Cardiac muscle cell (in vitro differentiated cells and primary cell): ENCODE measurements at regions not wholly inside any gene's neighbourhood (a gene's known extent, or its start where the extent isn't known, plus 50 kb on each side); places are given as distances from the start of the nearest gene placed in this dataset.

Experiments used
- DNase-seq, 2 donors: peaks; one replicate each; pipeline versions ENCODE4 v3.0.0 to v3.0.0-alpha.2; 2010 to 2017; ENCODE audit warnings: low read depth in 1 of 2, low spot score in 1 of 2
- H3K27ac ChIP-seq: fragments of 200-600 bp; sonication (generic); 2 replicates; pipeline ENCODE4 v1.5.1; 2016
- H3K27me3 ChIP-seq: fragments of 200-600 bp; sonication (generic); 2 replicates; pipeline ENCODE4 v1.6.0; 2016; ENCODE audit warnings: control low read depth
- H3K36me3 ChIP-seq: fragments of 200-600 bp; sonication (generic); 2 replicates; pipeline ENCODE4 v1.5.1; 2016; ENCODE audit warnings: control low read depth
- H3K4me1 ChIP-seq: fragments of 200-600 bp; sonication (generic); 2 replicates; pipeline ENCODE4 v1.8.1; 2017; ENCODE audit warnings: low read depth, mild to moderate bottlenecking, mixed run types
- H3K4me3 ChIP-seq: fragments of 200-600 bp; sonication (generic); 2 replicates; pipeline ENCODE4 v1.5.1; 2016; ENCODE audit warnings: mild to moderate bottlenecking
- H3K9me3 ChIP-seq: fragments of 200-600 bp; sonication (generic); 2 replicates; pipeline ENCODE4 v1.5.1; 2017; ENCODE audit warnings: low read depth, mild to moderate bottlenecking, control low read depth
- TF ChIP-seq, protein P1 (sequence below): IDR thresholded peaks from 2 replicates; pipeline ENCODE4 v1.5.1; 2012; ENCODE audit warnings: low read depth, mild to moderate bottlenecking, low read length

DNA sequence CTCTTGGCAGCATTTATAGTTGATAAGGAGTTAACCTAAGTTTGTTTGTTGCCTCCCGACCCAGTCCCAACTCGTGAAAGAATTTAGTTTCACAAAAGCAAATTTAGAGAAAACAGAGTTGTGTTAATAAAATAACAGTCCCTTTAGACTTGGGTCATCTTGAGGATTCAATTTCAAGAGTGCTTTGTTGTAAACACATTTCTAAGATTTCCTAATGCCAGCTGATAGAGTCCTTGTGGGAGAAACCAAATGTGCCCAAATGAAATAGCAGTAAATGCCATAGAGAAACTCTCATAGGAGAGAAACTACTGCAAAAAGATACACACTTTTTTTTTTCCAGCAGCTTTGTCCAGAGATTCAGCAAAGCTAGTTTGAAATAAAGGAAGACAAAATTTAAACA lies 211.3 kb upstream of the BMPER start:
- Histone ChIP-seq H3K4me1 (no peaks in the 10 kb centered on the region), H3K27me3 (no peaks in the 10 kb centered on the region), H3K36me3 (no peaks in the 10 kb centered on the region), H3K9me3 (no peaks in the 10 kb centered on the region), H3K27ac (no peak overlapping the region), H3K4me3 (no peak overlapping the region)
- TF ChIP-seq, protein P1, sequence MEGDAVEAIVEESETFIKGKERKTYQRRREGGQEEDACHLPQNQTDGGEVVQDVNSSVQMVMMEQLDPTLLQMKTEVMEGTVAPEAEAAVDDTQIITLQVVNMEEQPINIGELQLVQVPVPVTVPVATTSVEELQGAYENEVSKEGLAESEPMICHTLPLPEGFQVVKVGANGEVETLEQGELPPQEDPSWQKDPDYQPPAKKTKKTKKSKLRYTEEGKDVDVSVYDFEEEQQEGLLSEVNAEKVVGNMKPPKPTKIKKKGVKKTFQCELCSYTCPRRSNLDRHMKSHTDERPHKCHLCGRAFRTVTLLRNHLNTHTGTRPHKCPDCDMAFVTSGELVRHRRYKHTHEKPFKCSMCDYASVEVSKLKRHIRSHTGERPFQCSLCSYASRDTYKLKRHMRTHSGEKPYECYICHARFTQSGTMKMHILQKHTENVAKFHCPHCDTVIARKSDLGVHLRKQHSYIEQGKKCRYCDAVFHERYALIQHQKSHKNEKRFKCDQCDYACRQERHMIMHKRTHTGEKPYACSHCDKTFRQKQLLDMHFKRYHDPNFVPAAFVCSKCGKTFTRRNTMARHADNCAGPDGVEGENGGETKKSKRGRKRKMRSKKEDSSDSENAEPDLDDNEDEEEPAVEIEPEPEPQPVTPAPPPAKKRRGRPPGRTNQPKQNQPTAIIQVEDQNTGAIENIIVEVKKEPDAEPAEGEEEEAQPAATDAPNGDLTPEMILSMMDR: no peak
- no peak for DNase-seq

DNA sequence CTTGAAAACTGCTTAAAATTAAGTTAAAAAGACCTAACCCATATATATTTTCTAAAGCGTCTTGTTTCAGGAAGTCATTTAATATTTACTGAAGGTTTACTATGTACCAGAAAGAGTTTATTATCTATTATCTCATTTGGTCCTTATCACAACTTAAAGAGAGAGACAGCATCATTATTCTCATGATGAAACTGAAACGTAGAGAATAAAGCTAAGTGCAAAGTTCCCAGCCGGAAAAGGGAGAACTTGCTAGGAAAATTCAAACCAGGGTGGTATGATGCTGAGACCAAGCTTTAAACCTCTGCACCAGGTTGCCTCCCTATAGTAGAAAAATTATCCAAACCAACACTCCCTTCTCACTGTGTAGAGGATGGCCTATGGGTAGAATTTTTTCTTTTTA lies 207.7 kb upstream of the BMPER start:
- H3K27me3 ChIP-seq: no peaks in the 10 kb centered on the region
- H3K27ac ChIP-seq: no peak overlapping the region
- no peak for DNase-seq
- H3K4me3 ChIP-seq: no peak overlapping the region
- no peaks in the 10 kb centered on the region for H3K9me3 ChIP-seq
- TF ChIP-seq, protein P1: no peak
- H3K36me3 ChIP-seq: no peaks in the 10 kb centered on the region
- H3K4me1 ChIP-seq: no peaks in the 10 kb centered on the region

DNA sequence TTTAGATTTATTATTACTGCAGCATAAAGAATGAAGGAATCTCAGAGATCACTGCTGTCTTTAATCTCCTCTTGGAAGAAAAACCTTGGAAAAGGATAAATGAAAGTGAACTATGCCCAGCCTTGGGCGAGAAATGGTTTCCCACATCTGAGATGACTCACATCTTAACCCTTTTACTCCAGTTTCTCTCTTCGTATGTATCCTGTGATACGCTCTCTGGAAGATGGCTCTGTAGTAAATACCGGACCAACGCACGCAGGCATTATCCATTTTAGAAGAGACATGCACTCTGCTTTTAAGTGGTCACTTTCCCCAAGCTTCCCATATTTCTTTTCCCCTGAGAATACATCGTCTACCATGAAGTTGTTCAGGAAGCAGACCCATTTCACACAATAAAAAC lies 207.3 kb upstream of the BMPER start:
- no peak overlapping the region for H3K27ac ChIP-seq
- TF ChIP-seq, protein P1: no peak
- H3K9me3 ChIP-seq: no peaks in the 10 kb centered on the region
- no peaks in the 10 kb centered on the region for H3K27me3 ChIP-seq
- no peak overlapping the region for H3K4me3 ChIP-seq
- no peaks in the 10 kb centered on the region for H3K4me1 ChIP-seq
- no peak for DNase-seq
- no peaks in the 10 kb centered on the region for H3K36me3 ChIP-seq

DNA sequence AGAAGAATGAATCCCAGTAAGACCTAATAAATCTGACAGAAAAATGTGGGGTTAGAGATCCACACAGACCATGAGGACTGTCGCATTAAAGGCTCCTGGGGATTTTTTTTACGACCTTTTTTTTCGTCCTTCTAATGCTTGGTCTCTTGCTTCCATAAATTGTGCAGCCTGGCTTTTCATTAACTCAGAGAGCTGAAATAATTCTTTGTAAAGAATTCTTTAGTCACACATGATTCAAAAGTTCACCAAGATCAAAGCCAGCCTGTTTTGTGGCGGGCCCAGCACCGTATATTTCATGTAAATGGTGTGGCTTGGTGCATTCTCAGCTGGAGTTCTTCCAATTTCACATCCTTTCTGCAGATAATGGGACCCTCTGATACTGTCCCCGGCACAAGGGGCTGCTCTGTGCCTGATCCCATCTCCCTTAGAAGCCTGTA lies 206.6 kb upstream of the BMPER start:
- Histone ChIP-seq H3K27me3 (no peaks in the 10 kb centered on the region), H3K4me1 (no peaks in the 10 kb centered on the region), H3K27ac (no peak overlapping the region), H3K36me3 (no peaks in the 10 kb centered on the region), H3K4me3 (no peak overlapping the region), H3K9me3 (no peaks in the 10 kb centered on the region)
- no peak for DNase-seq
- TF ChIP-seq, protein P1: no peak

DNA sequence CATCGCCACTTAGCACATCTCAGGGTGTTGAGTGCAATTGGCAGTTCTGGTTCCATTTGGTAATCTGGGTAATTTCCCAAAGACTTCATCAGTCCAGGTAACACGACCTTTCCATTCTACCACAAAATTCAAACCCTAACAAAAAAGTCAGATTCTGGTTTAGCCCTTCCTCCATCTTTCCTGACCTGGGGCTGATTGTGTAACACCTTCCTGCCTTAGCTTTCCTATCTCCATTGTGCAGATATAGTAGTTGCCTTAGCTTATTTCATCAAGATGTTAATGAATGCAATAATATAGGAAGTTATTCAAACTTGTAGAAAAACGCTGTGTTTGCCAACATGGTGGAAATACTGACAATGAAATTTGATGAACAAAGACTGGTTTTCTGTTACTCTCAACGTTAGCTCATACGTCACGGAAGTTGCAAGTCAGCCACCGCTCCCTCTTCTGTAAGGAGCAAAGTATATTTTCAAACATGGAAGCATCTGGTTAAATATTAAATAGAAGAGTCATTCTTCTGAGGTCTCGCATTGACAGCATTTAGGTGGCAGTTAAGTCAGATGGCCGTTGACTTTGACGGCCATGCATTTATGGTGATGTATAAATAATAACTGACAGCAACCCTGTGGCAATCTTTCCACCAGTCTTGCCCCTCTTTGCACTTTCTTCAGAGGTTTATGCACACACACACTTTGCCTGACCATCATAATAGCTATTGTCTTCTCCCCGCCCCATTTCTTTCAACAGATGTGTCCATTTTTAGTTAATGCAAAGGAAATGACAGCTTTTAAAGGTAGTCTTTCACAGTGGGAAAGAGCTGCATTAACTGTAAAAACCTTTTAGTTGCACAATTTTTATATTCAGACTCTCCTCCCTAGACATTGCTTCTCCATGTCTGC lies 205.1 kb upstream of the BMPER start:
- TF ChIP-seq, protein P1: no peak
- Histone ChIP-seq H3K27me3 (no peaks in the 10 kb centered on the region), H3K36me3 (no peaks in the 10 kb centered on the region), H3K27ac (no peak overlapping the region), H3K9me3 (no peaks in the 10 kb centered on the region), H3K4me1 (peaks cover 2% of the 10 kb centered on the region), H3K4me3 (no peak overlapping the region)
- DNase-seq: no peak
